HG02981 (cell line): ENCODE measurements at regions not wholly inside any gene's neighbourhood (a gene's known extent, or its start where the extent isn't known, plus 50 kb on each side); places are given as distances from the start of the nearest gene placed in this dataset.

Source experiments
- ATAC-seq: cut with Tn5 transposase; IDR thresholded peaks from one replicate; pipeline ENCODE4 v1.9.1; 2021; ENCODE audit warnings: mild to moderate bottlenecking, moderate library complexity; ENCODE audit not compliant: unreplicated experiment

DNA sequence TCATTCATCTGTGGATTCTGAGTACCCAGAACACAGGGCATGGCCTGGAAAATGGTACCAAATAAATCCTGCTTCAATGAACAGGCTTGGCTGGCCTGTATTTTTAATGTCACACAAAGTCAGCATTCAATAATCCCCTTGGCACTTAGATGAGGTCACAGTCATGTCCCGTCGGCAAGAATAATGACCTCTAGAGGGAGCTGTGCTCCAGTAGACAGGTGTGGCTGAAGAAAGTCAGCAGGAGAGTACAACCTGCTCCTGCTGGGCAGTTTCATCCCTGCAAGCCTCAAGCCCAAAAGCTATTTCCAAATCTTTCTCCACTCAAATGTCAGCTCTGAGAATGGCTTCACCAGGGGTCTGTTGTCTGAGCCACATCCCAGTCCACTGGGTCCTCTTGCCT is 404.0 kb upstream of the F9 start:
- peak; percentile 73 for ATAC-seq

DNA sequence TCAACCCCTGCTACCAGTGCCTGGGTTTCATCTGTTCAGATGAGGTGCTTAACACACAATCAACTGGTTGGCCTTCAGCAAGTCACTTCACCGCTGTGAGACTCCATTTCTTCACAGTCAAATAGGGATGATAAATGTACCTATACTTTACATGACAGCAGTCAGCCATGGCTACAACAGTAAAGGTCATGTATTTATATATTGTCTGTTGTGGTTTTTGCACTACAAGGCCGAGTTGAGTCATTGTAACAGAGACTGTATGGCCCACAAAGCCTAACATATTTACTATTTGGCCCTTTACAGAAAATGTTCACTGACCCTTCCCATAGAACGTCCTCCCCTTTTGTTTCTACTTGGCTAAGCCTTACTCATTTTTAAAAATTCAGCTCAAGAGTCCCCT is 404.6 kb upstream of the F9 start:
- no peak for ATAC-seq

DNA sequence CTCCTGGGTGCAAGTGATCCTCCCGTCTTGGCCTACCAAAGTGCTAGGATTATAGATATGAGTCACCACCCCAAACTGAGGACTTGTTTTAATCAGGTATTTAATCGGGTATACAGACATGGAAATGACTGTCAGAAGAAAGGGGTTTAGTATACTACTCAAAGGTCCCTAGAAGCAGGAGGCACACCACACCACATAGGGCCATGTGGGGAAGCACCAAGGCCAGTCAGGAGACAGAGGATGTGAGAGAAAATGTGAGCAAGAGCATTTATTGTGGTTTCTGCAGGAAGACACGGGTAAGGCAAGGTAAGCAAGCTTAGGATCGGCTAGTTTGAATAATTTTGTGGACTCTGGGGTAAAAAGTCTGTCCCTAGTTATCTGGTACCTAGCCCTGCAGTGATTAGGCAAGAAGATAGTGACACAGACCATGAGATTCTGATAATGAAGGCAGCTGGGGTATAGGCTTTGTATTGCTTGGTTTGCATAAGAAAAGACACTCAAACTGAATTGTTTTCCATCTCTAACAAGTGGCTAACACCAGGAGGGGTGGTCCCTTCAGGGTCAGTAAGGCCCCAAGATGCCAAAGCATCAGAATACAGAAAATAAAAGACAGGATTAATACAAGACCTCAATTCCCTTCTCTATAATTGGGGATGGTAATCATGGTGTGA is 408.8 kb upstream of the F9 start:
- no peak for ATAC-seq

DNA sequence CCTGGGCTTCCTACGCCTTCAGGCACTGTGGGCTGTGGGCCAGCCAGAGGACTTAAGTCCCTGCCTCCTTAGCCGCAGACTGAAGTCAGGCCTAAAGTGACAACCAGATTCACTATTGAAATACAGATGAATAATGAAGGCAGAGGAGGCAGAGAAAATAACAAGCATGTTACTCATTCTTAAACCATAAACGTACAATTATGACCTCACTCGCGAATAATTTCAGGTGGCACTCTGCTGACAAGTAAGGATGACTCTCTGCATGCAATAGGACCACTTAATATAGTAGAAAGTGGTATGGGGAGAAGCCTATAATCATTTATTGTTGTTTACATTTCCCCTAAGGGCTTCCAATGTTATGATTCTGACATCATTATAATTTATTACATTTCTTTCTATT is 409.2 kb upstream of the FGF13 start:
- ATAC-seq = no peak

DNA sequence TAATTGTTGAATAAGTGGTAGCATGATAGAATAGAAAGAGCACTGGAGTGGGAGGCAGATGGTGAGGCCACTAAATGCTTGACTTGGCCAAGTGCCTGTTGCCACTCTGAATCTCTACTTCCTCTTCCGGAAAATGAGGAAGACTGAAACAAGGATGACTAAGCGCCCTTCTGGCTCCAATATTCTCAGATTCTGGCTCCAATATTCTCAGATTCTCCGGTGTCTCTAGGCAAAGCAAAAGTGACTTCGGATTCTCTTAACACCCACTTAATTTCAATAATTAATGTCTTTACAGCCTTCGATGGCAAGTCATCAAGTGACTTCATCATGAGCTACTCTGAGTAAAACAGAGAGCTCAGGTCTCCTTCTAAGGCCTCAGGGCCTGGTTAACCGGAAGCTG is 402.2 kb upstream of the FGF13 start:
- no peak for ATAC-seq

DNA sequence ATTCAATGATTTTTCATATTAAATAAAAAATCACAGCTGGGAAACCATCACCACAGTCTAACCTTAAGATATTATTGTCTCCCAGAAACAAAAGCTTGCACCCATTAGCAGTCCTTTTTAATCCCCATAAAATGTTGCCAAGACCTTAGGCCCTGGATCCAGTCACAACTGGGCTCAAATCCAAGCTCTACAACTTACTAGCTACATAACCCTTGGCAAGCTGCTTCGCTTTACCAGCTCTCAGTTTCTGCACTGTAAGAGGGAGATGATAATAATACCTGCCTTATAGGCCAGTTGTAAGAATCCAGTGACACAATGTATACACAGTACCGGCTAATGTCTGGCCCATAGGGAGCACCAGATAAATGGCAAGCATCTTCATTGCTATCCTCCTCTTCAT is 400.9 kb upstream of the FGF13 start:
- ATAC-seq = no peak

DNA sequence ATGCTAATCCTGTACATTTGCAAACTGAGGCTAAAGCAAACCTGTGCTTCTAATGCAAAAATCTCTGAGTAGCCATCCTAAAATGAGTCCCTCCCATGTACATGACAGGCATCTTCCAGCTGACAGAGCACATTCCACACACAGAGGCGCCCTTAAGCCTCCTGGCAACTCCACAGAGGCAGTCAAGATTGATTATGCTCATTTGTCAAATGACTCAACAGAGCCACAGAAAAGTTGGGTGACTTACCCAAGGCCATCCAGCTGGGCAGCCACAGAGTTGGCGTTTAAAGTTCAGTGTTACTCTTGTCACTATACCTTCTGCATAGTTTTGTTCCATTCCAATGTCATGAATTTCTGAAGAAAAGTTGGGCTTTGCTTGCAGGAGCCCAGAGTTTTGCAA is 394.6 kb upstream of the FGF13 start:
- no peak for ATAC-seq

DNA sequence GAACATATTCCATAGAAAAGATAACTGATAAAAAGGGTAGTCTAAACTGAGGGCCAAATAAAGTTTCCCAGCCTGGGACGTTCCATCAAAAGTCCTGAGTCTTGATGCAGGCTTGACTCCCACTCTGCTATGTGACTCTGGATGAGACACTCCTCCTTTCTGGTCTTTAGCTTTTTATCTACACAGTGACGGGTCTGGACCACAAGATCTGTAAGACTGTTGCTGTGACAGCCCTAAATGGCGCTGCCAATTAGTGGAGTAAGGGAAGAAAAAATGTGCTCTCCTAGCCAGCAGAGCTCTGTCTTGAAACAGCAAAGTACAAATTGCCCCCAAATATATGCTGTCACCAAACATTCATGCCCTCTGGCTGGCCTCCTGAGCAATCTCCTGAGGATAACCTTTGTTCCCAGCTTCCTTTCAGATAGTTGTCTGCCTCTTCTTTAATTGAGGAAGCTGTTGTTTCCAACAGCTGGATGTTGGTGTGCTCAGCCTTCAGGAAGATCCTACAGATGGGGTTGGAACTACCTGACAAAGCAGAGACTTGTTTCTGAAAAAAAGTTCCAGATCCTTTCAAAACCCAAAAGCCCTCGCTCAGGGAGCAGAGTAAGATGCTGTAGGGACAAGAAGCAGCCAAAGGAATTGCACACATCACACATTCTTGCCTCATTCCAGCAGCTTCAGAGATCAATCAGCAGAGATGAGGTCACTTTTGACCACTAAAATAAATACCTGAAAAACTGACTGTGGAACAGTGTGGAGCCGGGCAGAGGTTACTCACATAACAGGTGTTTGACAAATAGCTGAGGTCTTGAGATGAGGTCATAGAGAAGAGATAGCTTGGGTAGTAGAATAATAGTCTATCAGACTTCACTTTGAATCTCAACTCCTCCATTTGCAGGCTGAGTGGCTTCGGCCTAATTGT is 383.4 kb upstream of the FGF13 start:
- no peak for ATAC-seq

DNA sequence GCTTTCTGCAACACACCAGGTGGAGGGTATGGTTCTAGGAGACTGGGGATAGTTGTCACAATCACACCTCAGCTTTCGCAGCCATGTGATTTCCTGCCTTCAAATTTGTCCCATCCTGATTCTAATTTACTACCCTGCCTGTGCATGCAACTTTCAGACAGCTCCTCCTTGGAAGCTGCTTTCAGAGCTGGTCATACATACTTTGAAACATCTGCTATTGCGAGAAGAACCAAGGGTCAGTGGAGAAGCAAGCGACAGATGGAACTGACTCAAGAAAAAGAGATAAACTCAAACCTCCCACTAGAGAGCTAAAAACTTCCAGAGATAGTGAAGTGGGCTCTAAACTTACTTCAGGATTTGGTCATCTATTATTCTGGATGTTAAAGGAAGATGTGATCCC is 381.7 kb upstream of the FGF13 start:
- ATAC-seq = no peak

DNA sequence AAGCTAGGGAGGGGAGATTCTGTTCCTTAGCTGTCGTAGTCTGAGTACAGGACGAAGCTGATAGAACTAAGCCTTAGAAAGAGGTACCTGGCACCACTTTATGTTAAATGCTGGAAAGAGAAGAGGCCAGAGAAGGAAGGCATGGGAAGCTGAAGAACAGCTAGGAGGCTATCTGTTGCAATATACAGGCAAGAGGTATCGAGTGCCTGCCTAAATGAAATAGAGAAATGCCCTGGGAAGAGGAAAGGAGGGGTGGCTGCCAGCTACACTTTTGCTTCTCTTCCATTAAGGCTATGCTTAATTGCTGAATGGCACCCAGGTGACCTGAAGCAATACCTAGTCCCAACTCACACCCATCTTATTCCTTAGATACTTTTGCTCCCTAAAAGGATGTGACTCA is 380.4 kb upstream of the FGF13 start:
- ATAC-seq = no peak

DNA sequence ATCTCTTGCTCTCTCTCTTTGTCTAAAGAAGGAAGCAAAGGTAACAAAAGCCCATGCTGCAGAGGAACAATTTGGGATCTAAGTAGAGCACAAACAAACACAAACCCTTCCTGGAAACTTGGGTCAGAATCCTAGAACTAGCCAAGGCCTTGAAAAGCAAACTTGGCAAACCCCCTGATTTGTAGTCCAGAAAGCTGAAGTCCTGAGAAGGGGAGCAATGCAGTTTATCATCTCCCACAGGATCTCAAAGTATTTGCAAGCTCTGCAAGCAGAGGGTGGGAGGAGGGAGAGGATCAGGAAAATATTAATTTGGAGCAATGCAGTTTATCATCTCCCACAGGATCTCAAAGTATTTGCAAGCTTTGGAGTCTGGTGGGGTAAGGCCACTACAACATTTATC is 379.5 kb upstream of the FGF13 start:
- ATAC-seq = no peak

DNA sequence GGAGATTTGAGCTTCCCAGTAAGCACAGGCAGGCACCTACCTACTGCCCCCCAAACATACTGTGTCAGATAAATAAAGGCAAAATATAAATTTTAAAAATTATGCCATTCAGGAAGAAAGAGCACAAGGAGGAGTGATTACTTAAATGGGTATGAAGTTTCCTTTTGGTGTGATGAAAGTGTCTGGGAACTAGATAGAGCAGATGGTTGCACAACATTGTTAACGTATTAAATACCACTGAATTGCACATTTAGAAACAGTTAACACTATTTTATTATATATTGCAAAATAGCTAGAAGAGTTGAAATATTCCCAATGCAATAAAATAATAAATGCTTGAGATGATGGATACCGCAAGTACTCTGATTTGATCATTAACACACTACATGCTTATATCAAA is 374.7 kb upstream of the FGF13 start:
- no peak for ATAC-seq

DNA sequence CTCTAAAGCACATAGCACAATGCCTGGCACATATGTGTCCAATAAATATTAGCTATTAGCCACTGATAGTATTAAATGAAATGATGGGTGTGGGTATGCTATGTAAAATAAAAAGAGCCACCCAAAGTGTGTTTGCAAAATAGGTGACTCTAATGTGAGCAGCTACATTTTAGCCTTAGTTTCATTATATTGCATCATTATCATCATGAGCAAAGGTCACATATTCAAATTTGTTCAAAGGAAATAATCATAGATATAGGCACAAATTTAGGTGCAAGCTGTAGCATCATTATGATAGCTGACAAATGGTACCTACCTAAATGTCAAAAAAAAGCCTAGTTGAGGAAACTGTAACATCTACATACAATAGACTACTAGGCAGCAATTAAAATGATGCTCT is 373.9 kb upstream of the FGF13 start:
- no peak for ATAC-seq

DNA sequence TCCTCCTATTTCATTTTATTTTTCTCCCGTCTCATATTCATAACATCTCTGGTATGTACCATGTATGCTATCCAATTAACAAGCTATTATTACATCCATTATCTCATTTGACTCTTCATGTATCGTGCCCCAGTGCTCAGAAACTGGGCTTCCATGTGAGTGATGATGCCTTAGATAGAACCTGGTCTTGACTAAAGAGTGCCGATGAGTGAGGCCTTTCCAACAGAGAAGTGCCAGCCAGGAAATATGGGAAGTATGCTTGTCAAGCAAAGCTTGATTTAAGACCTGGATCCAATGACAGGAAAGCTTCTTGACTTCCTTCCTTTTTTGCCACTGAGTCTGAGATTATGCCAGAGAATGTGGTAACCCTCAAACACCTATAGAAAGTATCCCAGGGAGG is 371.7 kb upstream of the FGF13 start:
- no peak for ATAC-seq

DNA sequence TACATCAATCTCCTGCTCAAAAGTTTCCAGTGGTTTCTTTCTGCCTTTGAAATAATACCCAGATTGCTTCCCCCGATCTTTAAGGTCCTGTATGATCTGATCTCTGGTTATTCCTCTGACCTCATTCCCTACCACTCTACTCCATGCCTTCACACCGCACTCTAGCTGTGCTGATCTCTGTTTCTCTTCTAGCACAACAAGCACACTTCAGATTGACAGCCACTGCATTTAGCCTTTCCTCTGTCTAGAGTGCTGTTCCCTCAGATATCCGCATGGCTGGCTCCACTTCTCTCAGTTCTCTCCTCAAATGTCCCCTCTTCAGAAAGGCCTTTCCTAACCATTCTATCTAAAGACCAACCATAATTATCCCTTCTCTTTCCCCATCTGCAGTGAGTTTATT is 370.4 kb upstream of the FGF13 start:
- no peak for ATAC-seq

DNA sequence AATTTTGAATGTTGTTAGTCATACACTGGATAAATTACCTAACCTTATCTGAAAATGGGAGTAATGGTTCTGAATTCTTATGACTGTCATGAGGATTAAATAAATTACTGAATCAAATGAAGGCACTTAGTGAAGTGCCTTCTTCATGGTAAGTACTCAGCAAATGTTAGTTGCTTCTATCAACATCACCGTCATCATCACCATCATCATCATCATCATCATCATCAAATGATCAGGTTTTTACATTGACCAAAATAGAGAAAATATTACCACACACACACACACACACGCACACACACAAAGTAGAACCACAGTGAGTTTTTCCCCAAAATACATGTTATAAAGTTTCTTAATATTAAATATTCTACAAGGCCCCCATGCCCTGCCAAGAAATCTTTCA is 368.3 kb upstream of the FGF13 start:
- ATAC-seq = no peak

DNA sequence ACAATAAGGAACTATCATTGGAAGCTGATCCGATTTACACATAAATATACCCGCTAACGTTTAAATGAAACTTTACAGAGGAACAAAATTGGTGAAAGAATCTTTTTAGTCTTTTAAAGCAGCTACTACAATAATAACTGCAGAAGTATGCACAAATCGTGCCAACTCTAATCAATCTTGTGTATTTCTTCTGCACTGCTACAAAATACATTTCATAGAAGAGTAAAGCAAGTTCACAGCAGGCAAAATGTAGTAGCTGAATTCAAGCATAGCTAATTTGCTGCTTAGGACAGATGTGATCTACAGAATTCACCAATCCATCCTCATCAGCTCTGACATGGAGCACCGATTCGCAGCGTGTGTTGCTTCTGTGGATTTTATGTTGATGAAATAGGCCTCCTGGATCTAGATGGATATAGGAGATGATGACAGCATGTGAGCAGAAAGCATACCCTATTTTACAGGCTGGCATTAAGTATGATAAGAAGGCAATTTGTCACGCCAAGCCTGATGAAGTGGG is 367.3 kb upstream of the FGF13 start:
- ATAC-seq = no peak

DNA sequence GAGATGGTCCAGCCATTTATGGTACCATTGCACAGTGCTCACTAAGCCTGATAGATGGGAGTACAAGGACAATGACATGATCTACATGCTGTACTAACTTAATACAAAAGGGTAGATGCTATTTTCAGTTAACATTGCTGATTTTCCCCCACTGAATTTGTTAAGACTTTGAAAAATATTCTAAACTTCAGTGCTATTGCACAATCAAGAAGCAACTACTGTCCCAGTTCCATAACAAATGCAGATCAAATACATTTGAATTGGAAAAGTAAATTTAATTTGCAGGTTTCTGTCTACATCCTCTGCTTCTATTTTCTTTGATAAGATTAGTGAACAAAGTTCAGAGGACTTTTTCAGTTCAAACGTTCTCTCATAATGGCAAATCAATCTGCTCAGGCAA is 366.8 kb upstream of the FGF13 start:
- ATAC-seq = no peak

DNA sequence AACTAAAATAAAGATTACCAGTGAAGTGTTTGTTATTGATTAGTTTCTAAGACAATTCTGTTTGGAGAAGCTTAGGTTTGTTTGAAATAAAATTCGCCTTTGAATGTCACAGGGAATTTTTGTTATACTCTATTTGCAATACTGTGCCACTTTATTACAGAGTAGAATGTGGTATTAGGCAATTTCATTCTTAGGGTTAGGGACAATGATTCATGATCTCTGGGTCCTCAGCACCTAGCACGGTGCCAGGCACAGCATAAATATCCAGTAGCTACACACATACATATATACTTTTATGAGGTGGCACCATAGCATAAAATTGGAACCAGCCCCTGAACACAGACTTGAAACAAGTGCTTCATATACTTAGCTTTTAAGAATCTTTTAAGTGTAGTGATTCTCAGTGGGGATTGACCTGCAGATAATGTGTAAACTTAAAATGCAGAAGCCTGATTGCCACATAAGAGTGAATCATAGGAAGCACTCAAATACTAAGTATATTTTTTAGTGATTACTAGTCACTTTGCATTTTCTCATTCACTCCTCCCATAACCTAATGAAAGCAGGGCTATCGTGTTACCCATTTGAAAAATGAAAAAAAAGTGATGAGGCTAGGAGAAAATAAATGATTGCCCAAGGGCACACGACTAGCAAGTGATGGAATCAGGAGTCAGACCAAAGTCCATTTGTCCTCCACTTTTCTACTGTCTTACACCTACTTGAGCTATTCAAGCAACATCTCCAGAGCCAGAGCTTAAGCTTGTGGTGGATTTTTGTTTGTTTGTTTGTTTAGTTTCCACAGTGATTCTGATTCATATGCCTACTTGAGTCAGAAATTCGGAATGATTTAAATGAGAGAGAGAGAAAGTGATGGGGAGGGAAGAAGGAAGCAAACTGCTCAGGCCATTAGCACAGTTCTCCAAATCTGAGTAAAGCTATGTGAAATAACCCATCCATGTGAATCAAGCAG is 366.0 kb upstream of the FGF13 start:
- ATAC-seq = no peak

DNA sequence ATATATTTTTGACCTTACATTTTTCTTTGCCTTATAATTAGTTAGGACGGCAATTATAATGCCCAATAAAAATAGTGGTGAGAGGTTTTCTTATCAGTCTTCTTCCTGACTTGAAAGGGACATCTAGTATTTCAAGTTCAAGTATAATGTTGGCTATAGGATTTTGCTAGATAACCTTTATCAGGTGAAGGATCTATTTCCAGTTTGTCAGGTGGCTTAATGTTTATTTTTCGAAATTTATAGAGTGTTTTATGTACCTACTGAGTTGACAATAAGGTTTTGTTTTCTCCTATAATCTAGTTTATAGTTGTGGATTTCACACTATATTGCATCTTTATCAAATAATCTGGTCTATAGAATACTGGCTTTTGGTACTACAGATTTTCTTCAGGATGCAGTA is 351.8 kb upstream of the FGF13 start:
- no peak for ATAC-seq

DNA sequence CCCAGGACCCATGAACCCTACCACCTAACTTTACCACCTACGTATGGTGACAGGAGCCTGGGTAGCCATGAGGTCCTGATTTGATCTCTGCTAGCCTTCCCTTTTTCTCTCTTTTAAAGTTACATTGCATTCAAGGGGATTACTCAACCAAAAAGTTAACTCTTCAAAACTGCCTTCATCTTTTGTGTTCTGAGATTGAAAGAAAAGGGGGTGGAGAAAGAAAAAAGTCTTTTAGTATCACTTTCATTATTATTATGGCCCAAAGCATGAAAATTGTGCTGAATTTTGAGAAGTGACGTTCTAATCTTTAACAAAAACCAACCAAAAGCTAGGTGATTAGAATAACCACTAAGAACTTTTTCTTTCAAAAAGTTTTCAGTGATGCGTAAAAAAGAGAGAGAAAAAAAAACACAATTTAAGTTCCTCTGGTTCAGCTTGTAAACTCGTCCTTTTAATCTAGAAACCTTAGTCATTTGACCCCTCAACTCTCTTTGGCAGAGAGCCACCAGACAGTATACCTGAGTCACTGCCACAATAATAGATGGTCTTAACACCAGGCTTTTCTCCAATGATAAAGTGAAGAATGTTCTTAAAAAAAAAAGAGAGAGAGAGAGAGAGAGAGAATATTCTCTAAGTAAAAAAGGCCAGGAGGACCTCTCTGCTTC is 347.4 kb upstream of the FGF13 start:
- ATAC-seq = no peak
